Astrocyte (in vitro differentiated cells and primary cell): ENCODE measurements at regions not wholly inside any gene's neighbourhood (a gene's known extent, or its start where the extent isn't known, plus 50 kb on each side); places are given as distances from the start of the nearest gene placed in this dataset.
A peak's percentile ranks its signal among the peaks of the same experiment; 100 is the strongest.
"Not testable (repeated sequence)": the region's sequence is repeated elsewhere in the genome, so short reads cannot be mapped to it uniquely, and the experiment has no call there.

Experiments used
- DNase-seq: peaks from one replicate; pipeline ENCODE4 v3.0.0-alpha.2; 2010; ENCODE audit warnings: low read depth
- FAIRE-seq: peaks from 2 replicates; lab custom pipeline; 2011; peaks lifted over from hg19 to GRCh38; lab: Jason Lieb, UNC
- H2AFZ ChIP-seq: 2 replicates; pipeline ENCODE4 v1.6.0; 2012; ENCODE audit warnings: low read depth, low read length, inconsistent platforms
- H3K27ac ChIP-seq: 2 replicates; pipeline ENCODE4 v1.5.1; 2011; ENCODE audit warnings: low read depth, low read length, inconsistent platforms
- H3K27me3 ChIP-seq: 2 replicates; pipeline ENCODE4 v1.6.0; 2011; ENCODE audit warnings: low read length, inconsistent platforms; ENCODE audit not compliant: insufficient read depth
- H3K36me3 ChIP-seq: 2 replicates; pipeline ENCODE4 v1.5.1; 2011; ENCODE audit warnings: low read length, inconsistent platforms; ENCODE audit not compliant: insufficient read depth
- H3K4me1 ChIP-seq: 2 replicates; pipeline ENCODE4 v1.5.1; 2011; ENCODE audit warnings: low read length, inconsistent platforms; ENCODE audit not compliant: insufficient read depth
- H3K4me2 ChIP-seq: 2 replicates; pipeline ENCODE4 v1.6.0; 2012; ENCODE audit warnings: low read length, inconsistent platforms
- H3K4me3 ChIP-seq: 2 replicates; pipeline ENCODE4 v1.5.1; 2011; ENCODE audit warnings: low read depth, mild to moderate bottlenecking, low read length, inconsistent platforms; ENCODE audit not compliant: insufficient read depth
- H3K79me2 ChIP-seq: 2 replicates; pipeline ENCODE4 v1.6.0; 2012; ENCODE audit warnings: mild to moderate bottlenecking, low read length, inconsistent platforms; ENCODE audit not compliant: insufficient read depth
- H3K9ac ChIP-seq: 2 replicates; pipeline ENCODE4 v1.6.0; 2012; ENCODE audit warnings: mild to moderate bottlenecking, low read length, inconsistent platforms
- H3K9me3 ChIP-seq: 2 replicates; pipeline ENCODE4 v1.5.1; 2012; ENCODE audit warnings: low read depth, mild to moderate bottlenecking, low read length, inconsistent platforms; ENCODE audit not compliant: insufficient read depth
- H4K20me1 ChIP-seq: 2 replicates; pipeline ENCODE4 v1.6.0; 2012; ENCODE audit warnings: low read length, inconsistent platforms; ENCODE audit not compliant: insufficient read depth
- H3K27ac Mint-ChIP-seq: one replicate; pipeline ENCODE4 v1.8.0; 2021; ENCODE audit warnings: mild to moderate bottlenecking, mixed read lengths; ENCODE audit not compliant: unreplicated experiment
- H3K27me3 Mint-ChIP-seq: one replicate; pipeline ENCODE4 v1.8.0; 2021; ENCODE audit warnings: low read depth, mixed read lengths; ENCODE audit not compliant: unreplicated experiment
- H3K36me3 Mint-ChIP-seq: one replicate; pipeline ENCODE4 v1.8.0; 2021; ENCODE audit warnings: low read depth, mixed read lengths; ENCODE audit not compliant: unreplicated experiment
- H3K4me1 Mint-ChIP-seq: one replicate; pipeline ENCODE4 v1.8.0; 2021; ENCODE audit warnings: low read depth, mixed read lengths; ENCODE audit not compliant: unreplicated experiment
- H3K4me3 Mint-ChIP-seq: one replicate; pipeline ENCODE4 v1.8.0; 2021; ENCODE audit warnings: mild to moderate bottlenecking, moderate library complexity, mixed read lengths; ENCODE audit not compliant: unreplicated experiment
- H3K9me3 Mint-ChIP-seq: one replicate; pipeline ENCODE4 v1.8.0; 2021; ENCODE audit warnings: mild to moderate bottlenecking, mixed read lengths; ENCODE audit not compliant: unreplicated experiment
- CTCF ChIP-seq: IDR thresholded peaks from 2 replicates; pipeline ENCODE4 v1.5.1; 2011; ENCODE audit warnings: low read depth, mild to moderate bottlenecking, inconsistent platforms, low read length, moderate library complexity; ENCODE audit not compliant: insufficient read depth
- EZH2 ChIP-seq: IDR thresholded peaks from 2 replicates; pipeline ENCODE4 v1.6.1; 2012; ENCODE audit warnings: mild to moderate bottlenecking, low read length, inconsistent platforms; ENCODE audit not compliant: insufficient read depth

- H3K4me3 ChIP-seq, result no peak overlapping the region
- no peaks in the 10 kb centered on the region for H3K79me2 ChIP-seq
- Mint-ChIP-seq H3K27ac (no peak overlapping the region), H3K4me3 (no peak overlapping the region), H3K36me3 (no peaks in the 10 kb centered on the region), H3K27me3 (no peaks in the 10 kb centered on the region), H3K4me1 (peaks cover 4% of the 10 kb centered on the region), H3K9me3 (peaks cover 29% of the 10 kb centered on the region)
- H3K36me3 ChIP-seq, result no peaks in the 10 kb centered on the region
- no peaks in the 10 kb centered on the region for H3K27me3 ChIP-seq
- no peak for FAIRE-seq
- no peaks in the 10 kb centered on the region for H4K20me1 ChIP-seq
- H3K27ac ChIP-seq, result no peak overlapping the region
- H3K9me3 ChIP-seq, result peaks cover 9% of the 10 kb centered on the region
- no peaks in the 10 kb centered on the region for H3K4me1 ChIP-seq
- no peak overlapping the region for H2AFZ ChIP-seq
- no peak overlapping the region for H3K4me2 ChIP-seq
- TF ChIP-seq EZH2 (no peak), CTCF (no peak)
- no peak overlapping the region for H3K9ac ChIP-seq
- DNase-seq, result no peak
Observed at GRCh38 chr2:85942346-85942957, 53.7 kb upstream of the ST3GAL5 start.

GRCh38 chr2:85941490-85941889, 52.7 kb upstream of the ST3GAL5 start:
- not testable (repeated sequence) for H3K27ac Mint-ChIP-seq, H3K27me3 ChIP-seq, H3K4me2 ChIP-seq, DNase-seq, H3K9ac ChIP-seq, H3K4me1 Mint-ChIP-seq, H3K79me2 ChIP-seq, H2AFZ ChIP-seq, H4K20me1 ChIP-seq, H3K4me3 Mint-ChIP-seq, FAIRE-seq, H3K4me1 ChIP-seq, H3K27ac ChIP-seq, H3K36me3 Mint-ChIP-seq, H3K36me3 ChIP-seq, H3K9me3 ChIP-seq, H3K4me3 ChIP-seq, H3K27me3 Mint-ChIP-seq
- H3K9me3 Mint-ChIP-seq, result peaks cover 26% of the 10 kb centered on the region

GRCh38 chr2:85939131-85939530, 50.3 kb upstream of the ST3GAL5 start:
- Histone ChIP-seq H3K4me3 (no peak overlapping the region), H3K79me2 (no peaks in the 10 kb centered on the region), H3K9ac (no peak overlapping the region), H3K36me3 (no peaks in the 10 kb centered on the region), H3K27ac (no peak overlapping the region), H3K4me2 (no peak overlapping the region), H4K20me1 (no peaks in the 10 kb centered on the region), H3K27me3 (no peaks in the 10 kb centered on the region), H2AFZ (no peak overlapping the region), H3K9me3 (peaks cover 9% of the 10 kb centered on the region), H3K4me1 (peaks cover 20% of the 10 kb centered on the region)
- no peak overlapping the region for H3K4me3 Mint-ChIP-seq
- H3K27ac Mint-ChIP-seq, result peak overlapping the region; percentile 6
- no peak for TF ChIP-seq EZH2
- no peak for TF ChIP-seq CTCF
- DNase-seq (no peak), FAIRE-seq (no peak)
- peaks cover 19% of the 10 kb centered on the region for H3K9me3 Mint-ChIP-seq
- H3K4me1 Mint-ChIP-seq, result peaks cover 23% of the 10 kb centered on the region
- no peaks in the 10 kb centered on the region for H3K27me3 Mint-ChIP-seq
- no peaks in the 10 kb centered on the region for H3K36me3 Mint-ChIP-seq
